ENCODE measurements at regions not wholly inside any gene's neighbourhood (a gene's known extent, or its start where the extent isn't known, plus 50 kb on each side); places are given as distances from the start of the nearest gene placed in this dataset.

DNA sequence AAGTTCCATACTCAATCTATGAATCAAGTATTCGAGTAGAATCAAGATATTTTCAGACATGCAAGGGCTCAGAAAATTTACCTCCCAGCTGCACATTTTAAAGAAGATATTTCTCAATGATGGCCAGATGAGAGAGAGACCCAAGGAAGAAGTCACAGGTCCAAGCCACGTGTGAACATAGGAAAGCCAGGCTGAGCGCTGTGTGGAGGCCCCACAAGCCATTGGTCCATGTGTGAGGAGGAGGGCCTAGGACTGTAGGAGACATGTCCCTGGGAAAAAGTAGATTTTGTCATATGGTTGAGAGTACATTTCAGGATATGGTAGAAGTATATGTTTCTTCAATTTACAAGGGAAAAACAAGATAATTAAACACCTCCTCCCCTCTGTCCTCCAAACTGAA, 115.8 kb upstream of the RPS23 start:
- no peak for TF ChIP-seq EZH2 (IDR thresholded peaks at IDR 0.05; ENCODE audit: borderline replicate concordance, low read depth, low read length, severe bottlenecking)
- TF ChIP-seq, protein P1, sequence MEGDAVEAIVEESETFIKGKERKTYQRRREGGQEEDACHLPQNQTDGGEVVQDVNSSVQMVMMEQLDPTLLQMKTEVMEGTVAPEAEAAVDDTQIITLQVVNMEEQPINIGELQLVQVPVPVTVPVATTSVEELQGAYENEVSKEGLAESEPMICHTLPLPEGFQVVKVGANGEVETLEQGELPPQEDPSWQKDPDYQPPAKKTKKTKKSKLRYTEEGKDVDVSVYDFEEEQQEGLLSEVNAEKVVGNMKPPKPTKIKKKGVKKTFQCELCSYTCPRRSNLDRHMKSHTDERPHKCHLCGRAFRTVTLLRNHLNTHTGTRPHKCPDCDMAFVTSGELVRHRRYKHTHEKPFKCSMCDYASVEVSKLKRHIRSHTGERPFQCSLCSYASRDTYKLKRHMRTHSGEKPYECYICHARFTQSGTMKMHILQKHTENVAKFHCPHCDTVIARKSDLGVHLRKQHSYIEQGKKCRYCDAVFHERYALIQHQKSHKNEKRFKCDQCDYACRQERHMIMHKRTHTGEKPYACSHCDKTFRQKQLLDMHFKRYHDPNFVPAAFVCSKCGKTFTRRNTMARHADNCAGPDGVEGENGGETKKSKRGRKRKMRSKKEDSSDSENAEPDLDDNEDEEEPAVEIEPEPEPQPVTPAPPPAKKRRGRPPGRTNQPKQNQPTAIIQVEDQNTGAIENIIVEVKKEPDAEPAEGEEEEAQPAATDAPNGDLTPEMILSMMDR (IDR thresholded peaks at IDR 0.05; ENCODE audit: borderline replicate concordance, extremely low read depth, low read length, poor library complexity, severe bottlenecking), result no peak

All from DND-41 (cell line).